HG03342 (cell line): ENCODE measurements at regions not wholly inside any gene's neighbourhood (a gene's known extent, or its start where the extent isn't known, plus 50 kb on each side); places are given as distances from the start of the nearest gene placed in this dataset.

Source experiments
- ATAC-seq: cut with Tn5 transposase; IDR thresholded peaks from one replicate; pipeline ENCODE4 v1.9.1; 2021; ENCODE audit warnings: mild to moderate bottlenecking, moderate library complexity; ENCODE audit not compliant: unreplicated experiment

DNA sequence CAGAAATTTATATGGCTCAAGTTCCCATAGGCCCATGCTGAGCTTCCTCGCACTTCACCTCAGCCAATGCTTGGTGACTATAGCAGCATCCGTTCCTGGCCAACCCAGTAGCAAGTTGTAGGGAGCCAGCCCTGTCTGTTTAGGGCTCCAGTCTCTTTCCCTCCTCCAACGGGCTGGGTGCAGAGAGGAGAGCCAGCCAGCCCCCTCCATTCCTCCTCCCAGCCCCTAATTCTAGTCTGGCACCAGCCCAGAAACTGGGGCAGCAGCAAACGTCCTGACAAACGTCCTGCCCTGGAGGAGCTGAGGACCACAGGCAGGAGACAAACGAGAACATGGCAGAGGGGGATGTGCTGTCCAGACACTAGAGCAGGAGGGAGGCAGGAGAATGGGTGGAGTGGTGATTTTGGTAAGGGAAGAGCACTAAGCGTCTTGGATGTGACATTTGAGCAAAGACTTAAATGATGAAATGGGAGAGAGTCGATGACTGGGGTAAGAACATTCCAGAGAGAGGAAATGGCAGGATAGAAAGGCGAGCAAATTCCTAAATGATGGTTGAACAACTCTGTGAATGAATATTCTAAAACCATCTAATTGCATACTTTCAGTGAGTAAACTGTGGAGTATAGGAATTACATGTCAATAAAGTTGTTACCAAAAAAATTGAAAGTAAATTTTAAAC lies 222.5 kb upstream of the DAPK1 start:
- ATAC-seq = no peak

GRCh38 chr9:87276327-87276841 lies 221.3 kb upstream of the DAPK1 start:
- no peak for ATAC-seq

DNA sequence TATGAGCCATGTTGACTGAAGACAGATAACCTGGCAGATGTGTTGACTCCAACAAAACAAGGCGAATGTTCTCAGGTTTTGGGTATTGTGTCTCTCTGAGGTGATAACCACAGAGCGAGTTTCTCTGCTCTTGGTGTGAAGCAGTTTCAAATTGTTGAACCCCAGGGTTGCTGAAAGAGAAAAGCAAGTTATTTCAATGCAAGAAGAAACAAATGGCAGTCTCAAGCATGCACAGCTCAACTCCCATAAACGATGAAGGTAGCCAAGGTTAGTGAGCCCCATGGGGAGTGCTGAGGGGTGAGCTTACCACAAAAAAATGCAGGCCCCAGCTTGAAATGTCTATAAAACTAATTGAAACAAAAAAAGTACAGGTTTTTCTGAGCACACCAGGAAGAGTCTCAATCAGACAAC lies 220.8 kb upstream of the DAPK1 start:
- no peak for ATAC-seq

GRCh38 chr9:87277346-87277745 lies 220.3 kb upstream of the DAPK1 start:
- no peak for ATAC-seq

DNA sequence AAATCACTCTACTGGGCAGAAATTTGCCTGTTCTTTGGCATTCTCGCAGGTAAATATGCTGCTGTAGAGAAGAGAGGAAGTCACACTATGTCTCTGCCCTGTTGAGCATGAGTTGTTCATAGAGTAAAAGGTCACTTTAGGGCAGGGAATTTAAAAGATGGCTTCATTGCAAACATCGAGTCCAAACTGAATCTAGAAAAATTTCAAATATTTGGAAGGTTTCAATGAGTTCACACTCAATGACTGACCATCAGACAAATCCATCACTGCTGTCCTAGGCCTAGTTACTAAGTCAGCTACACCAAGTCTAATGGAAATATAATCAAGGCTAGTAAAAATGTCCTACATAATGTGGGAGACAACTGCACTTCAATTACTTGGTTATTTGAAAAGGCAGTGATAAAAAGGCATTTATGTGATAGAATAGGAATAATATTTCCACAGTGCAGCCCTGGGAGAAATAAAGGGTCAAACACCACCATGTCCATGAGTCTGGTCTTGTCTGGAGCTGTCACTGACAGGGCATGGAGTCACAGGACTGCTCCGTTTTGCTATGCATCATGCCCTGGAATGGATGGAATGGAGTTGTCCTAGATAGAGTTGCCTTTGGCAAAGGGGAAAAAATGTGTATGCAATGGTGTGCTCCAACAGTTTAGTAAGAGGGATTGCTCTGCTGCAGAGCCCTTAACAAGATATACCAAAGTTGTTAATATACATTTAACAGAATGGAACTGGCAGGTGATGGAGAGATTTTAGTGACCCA lies 218.5 kb upstream of the DAPK1 start:
- ATAC-seq = no peak

DNA sequence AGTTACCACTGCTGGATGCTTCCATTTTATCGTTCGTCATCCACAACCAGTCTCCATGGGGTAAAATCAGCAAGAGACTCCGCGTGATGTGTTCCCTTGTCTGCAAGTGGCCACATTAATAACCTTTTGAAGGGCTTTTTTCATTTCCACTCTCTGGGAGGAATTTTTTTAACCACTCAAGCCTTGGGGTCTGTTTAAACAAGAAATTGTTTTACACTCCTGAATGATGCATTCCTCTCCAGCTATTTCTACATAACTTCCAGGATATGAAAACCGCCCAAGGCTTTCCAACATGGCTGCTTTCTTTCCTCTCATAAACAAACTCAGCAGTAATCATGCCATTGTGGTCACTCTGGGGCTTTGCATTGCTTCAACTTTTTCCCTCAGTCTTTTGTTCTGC lies 217.2 kb upstream of the DAPK1 start:
- ATAC-seq = no peak

DNA sequence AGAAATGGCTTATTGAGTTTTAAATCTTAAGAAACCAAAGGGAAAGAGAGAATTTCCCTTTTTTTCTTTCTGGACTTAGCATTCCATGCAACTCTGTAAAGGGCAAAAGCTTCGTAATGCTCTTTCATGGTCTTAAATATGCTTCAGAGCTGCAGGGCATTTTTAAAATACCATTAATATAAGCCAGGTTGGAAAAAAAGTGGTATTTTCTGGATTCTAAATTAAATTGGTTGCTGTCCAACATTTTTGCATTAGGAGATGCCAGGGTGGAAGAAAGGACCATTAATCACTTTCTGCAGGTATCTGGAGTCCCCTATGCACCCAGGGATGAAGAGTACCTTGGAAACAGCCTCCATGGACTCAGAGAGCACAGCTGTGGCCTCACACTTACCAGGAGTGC lies 215.1 kb upstream of the DAPK1 start:
- ATAC-seq = no peak

GRCh38 chr9:87283585-87283984 lies 214.1 kb upstream of the DAPK1 start:
- ATAC-seq = no peak

- ATAC-seq = no peak
These were observed 212.3 kb upstream of the DAPK1 start for GRCh38 chr9:87285183-87285850.

GRCh38 chr9:87286506-87286905 lies 211.2 kb upstream of the DAPK1 start:
- no peak for ATAC-seq

- no peak for ATAC-seq
These were observed 207.2 kb upstream of the DAPK1 start for GRCh38 chr9:87290241-87291052.

GRCh38 chr9:87292449-87293191 lies 205.0 kb upstream of the DAPK1 start:
- no peak for ATAC-seq

GRCh38 chr9:87294126-87294525 lies 203.5 kb upstream of the DAPK1 start:
- ATAC-seq = no peak

GRCh38 chr9:87300915-87301314 lies 196.8 kb upstream of the DAPK1 start:
- ATAC-seq = no peak

DNA sequence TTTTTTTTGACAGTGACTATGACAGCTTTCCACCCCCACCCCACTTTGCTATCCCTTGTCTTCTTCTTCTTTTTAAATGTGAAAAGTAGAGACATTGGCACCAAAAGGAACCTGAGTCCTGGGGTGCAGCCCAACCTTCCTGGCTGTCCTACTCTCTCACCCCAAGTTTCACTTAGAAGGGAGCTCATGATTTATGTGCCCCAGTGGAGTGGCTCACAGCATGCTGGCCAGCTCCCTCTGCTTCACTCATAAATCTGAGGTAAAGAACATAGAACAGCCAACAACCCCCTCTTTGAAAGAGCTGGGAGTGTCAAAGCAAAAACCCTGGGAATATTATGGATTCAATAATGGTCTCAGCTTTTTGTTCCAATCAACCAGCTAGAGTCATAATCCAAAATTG lies 196.3 kb upstream of the DAPK1 start:
- no peak for ATAC-seq

- ATAC-seq = no peak
These were observed 192.5 kb upstream of the DAPK1 start for GRCh38 chr9:87305151-87305550.

DNA sequence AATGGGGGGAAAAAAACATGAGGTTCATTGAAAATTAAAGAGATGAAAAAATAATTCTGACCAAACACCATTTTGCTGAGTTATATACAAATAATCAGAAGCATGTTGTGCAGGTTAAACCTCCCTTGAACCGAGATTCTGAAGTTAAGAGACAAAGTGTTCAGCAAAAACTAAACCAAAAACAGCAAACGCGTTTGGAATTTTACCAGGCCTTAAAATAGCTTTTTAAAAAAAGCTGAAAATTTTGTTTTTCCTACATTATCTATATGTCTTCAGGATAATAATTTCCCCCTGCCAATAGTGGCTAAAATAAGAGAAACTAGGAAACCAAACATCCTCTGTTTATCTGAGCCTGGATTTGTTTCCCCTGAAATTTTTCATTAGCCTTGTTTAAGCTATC lies 191.7 kb upstream of the DAPK1 start:
- no peak for ATAC-seq

DNA sequence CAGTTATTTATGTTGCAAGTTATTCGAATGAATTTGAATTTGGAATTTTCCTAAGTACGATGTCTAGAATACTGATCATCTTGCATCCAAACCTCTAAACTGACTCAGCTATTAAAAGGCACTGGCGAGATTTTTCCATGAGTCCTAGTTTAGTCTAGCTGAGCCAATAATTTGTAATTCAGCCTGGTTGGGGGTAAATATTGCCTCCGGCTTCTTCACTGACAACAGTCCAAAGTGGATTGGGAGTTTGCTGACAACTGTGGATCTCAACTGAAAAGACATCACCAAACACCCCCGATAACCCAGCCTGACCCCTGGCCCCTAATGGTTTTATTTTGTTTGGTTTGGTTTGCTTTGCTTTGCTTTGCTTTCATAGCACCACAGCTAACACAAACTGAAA lies 189.8 kb upstream of the DAPK1 start:
- ATAC-seq = no peak

GRCh38 chr9:87309236-87309635 lies 188.4 kb upstream of the DAPK1 start:
- ATAC-seq = no peak

DNA sequence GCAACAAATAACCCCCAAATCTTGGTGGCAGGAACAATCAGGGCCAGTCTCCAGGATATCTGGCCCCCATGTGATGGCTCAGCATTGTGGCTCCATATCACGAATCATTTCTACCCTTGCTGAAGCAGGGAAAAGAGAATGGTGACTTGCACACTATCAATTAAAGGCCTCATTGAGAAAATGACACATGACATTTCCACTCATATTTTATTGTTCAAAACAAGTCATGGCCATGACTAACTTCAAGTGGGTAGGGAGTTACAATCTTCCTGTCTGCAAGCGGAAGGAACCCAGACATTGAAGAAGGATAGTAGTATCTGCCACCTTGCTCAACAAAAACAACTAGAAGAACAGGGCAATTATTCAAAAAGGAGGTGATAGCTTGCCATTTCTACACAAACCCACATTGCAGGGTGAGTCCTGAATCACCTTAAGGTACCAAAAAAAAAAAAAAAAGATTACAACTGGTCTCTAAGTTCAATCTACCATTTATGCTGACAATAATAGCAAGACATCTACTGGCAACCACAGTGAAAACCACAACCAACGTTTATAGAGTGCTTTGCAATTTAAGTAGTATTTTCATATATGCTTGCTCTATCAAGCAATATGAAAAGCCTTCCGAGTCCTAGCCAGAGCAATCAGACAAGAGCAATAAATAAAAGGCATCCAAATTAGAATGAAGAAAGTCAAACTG lies 186.7 kb upstream of the DAPK1 start:
- ATAC-seq = no peak
